HepG2 (cell line): ENCODE measurements at regions not wholly inside any gene's neighbourhood (a gene's known extent, or its start where the extent isn't known, plus 50 kb on each side); places are given as distances from the start of the nearest gene placed in this dataset.

Experiments used
- ATF1 ChIP-seq: IDR thresholded peaks from 2 replicates; pipeline ENCODE4 v1.6.1; 2016; ENCODE audit warnings: mild to moderate bottlenecking, control low read depth
- IKZF1 ChIP-seq: fragments of 450-650 bp; IDR thresholded peaks from 2 replicates; pipeline ENCODE4 v1.7.1; 2016
- MATR3 ChIP-seq: sonication (generic); formaldehyde crosslinking; IDR thresholded peaks from 2 replicates; pipeline ENCODE4 v1.4.0; 2020; ENCODE audit warnings: missing genetic modification reagents
- MIXL1 ChIP-seq: IDR thresholded peaks from 2 replicates; pipeline ENCODE4 v1.6.1; 2016
- NR2F2 ChIP-seq: IDR thresholded peaks from 2 replicates; pipeline ENCODE4 v1.6.1; 2012; ENCODE audit warnings: low read depth, inconsistent platforms, borderline replicate concordance
- SMAD1 ChIP-seq: sonication (generic); formaldehyde crosslinking; IDR thresholded peaks from 2 replicates; pipeline ENCODE4 v1.4.0; 2020; ENCODE audit warnings: missing genetic modification reagents, low read depth, mild to moderate bottlenecking, borderline replicate concordance
- ZNF138 ChIP-seq: sonication (generic); formaldehyde crosslinking; IDR thresholded peaks from 2 replicates; pipeline ENCODE4 v1.5.0; 2020; ENCODE audit warnings: mild to moderate bottlenecking, low read depth, missing genetic modification reagents
- ZNF567 ChIP-seq: sonication (generic); formaldehyde crosslinking; IDR thresholded peaks from 2 replicates; pipeline ENCODE4 v1.8.1; 2023; ENCODE audit warnings: mild to moderate bottlenecking, missing genetic modification reagents, borderline replicate concordance
- TF ChIP-seq, protein P1 (sequence below): sonication (generic); formaldehyde crosslinking; IDR thresholded peaks from 2 replicates; pipeline ENCODE4 v1.5.0; 2020; ENCODE audit warnings: mild to moderate bottlenecking, missing genetic modification reagents, moderate library complexity
- TF ChIP-seq, protein P2 (sequence below): sonication (generic); formaldehyde crosslinking; IDR thresholded peaks from 2 replicates; pipeline ENCODE4 v1.4.0; 2020; ENCODE audit warnings: mild to moderate bottlenecking, missing genetic modification reagents
- TF ChIP-seq, protein P3 (sequence below): sonication (generic); formaldehyde crosslinking; IDR thresholded peaks from 2 replicates; pipeline ENCODE4 v1.5.0; 2020; ENCODE audit warnings: mild to moderate bottlenecking, missing genetic modification reagents

DNA sequence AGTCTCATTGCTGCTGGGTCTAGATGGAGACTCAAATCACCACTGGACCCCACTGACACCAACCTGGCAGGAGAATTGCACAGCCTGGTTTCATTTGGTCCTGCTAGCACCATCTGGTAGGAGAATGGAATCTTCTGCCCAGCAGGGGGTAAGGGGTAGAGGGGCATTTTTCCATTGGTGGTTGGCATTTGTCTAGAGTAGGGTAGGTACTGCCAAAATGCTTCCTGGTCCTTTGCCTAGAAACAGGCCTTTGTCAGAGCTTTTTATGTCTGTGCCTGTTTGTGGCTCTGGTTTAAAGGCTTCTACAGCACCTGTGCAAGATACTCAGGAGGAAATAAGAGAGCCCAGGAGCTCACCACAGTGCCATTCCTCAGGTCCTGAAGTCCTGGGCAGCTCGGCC, 121.3 kb downstream of the KCTD12 start:
- TF ChIP-seq, protein P1, sequence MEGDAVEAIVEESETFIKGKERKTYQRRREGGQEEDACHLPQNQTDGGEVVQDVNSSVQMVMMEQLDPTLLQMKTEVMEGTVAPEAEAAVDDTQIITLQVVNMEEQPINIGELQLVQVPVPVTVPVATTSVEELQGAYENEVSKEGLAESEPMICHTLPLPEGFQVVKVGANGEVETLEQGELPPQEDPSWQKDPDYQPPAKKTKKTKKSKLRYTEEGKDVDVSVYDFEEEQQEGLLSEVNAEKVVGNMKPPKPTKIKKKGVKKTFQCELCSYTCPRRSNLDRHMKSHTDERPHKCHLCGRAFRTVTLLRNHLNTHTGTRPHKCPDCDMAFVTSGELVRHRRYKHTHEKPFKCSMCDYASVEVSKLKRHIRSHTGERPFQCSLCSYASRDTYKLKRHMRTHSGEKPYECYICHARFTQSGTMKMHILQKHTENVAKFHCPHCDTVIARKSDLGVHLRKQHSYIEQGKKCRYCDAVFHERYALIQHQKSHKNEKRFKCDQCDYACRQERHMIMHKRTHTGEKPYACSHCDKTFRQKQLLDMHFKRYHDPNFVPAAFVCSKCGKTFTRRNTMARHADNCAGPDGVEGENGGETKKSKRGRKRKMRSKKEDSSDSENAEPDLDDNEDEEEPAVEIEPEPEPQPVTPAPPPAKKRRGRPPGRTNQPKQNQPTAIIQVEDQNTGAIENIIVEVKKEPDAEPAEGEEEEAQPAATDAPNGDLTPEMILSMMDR: no peak
- no peak for TF ChIP-seq SMAD1 (CRISPR knock-in tag)
- TF ChIP-seq, protein P2, sequence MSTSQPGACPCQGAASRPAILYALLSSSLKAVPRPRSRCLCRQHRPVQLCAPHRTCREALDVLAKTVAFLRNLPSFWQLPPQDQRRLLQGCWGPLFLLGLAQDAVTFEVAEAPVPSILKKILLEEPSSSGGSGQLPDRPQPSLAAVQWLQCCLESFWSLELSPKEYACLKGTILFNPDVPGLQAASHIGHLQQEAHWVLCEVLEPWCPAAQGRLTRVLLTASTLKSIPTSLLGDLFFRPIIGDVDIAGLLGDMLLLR (CRISPR knock-in tag): no peak
- TF ChIP-seq MATR3 (CRISPR knock-in tag): no peak
- TF ChIP-seq ZNF138 (CRISPR knock-in tag): no peak
- TF ChIP-seq ATF1 (CRISPR knock-in tag): no peak
- TF ChIP-seq NR2F2: no peak
- no peak for TF ChIP-seq ZNF567
- TF ChIP-seq, protein P3, sequence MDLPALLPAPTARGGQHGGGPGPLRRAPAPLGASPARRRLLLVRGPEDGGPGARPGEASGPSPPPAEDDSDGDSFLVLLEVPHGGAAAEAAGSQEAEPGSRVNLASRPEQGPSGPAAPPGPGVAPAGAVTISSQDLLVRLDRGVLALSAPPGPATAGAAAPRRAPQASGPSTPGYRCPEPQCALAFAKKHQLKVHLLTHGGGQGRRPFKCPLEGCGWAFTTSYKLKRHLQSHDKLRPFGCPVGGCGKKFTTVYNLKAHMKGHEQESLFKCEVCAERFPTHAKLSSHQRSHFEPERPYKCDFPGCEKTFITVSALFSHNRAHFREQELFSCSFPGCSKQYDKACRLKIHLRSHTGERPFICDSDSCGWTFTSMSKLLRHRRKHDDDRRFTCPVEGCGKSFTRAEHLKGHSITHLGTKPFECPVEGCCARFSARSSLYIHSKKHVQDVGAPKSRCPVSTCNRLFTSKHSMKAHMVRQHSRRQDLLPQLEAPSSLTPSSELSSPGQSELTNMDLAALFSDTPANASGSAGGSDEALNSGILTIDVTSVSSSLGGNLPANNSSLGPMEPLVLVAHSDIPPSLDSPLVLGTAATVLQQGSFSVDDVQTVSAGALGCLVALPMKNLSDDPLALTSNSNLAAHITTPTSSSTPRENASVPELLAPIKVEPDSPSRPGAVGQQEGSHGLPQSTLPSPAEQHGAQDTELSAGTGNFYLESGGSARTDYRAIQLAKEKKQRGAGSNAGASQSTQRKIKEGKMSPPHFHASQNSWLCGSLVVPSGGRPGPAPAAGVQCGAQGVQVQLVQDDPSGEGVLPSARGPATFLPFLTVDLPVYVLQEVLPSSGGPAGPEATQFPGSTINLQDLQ (CRISPR knock-in tag): no peak
- TF ChIP-seq IKZF1: no peak
- TF ChIP-seq MIXL1: no peak
